Stimulated activated effector memory CD8-positive, alpha-beta T cell treated with anti-CD3 and anti-CD28 coated beads, Interleukin-12 subunit alpha, Interleukin-12 subunit beta, amount 100 ng/mL, for 72 hours (primary cell): ENCODE measurements at regions not wholly inside any gene's neighbourhood (a gene's known extent, or its start where the extent isn't known, plus 50 kb on each side); places are given as distances from the start of the nearest gene placed in this dataset.

Experiments
- ATAC-seq: fragments of 150-1000 bp; cut with Tn5 transposase; 2 replicates; pipeline ENCODE4 v1.10.0; 2021
- DNase-seq, 2 donors: peaks; one replicate each; pipeline ENCODE4 v3.0.0; 2021 to 2022; ENCODE audit warnings: low spot score in 2 of 2
- H3K27ac Mint-ChIP-seq: one replicate; pipeline ENCODE4 v1.8.0; 2022; ENCODE audit warnings: mild to moderate bottlenecking, mixed read lengths
- H3K36me3 Mint-ChIP-seq: one replicate; pipeline ENCODE4 v1.8.0; 2022; ENCODE audit warnings: mild to moderate bottlenecking, mixed read lengths
- H3K4me1 Mint-ChIP-seq: one replicate; pipeline ENCODE4 v1.8.0; 2022; ENCODE audit warnings: mixed read lengths
- H3K4me3 Mint-ChIP-seq: one replicate; pipeline ENCODE4 v1.8.0; 2022; ENCODE audit warnings: mild to moderate bottlenecking, mixed read lengths
- H3K9me3 Mint-ChIP-seq: one replicate; pipeline ENCODE4 v1.8.0; 2022; ENCODE audit warnings: mixed read lengths

GRCh38 chr5:57833489-57833888 lies 350.9 kb upstream of the ACTBL2 start:
- no peaks in the 10 kb centered on the region for H3K9me3 Mint-ChIP-seq
- no peaks in the 10 kb centered on the region for H3K36me3 Mint-ChIP-seq
- DNase-seq: no peak
- H3K27ac Mint-ChIP-seq: no peak overlapping the region
- ATAC-seq: no peak
- no peaks in the 10 kb centered on the region for H3K4me1 Mint-ChIP-seq
- no peak overlapping the region for H3K4me3 Mint-ChIP-seq

- H3K4me3 Mint-ChIP-seq: no peak overlapping the region
- H3K27ac Mint-ChIP-seq: no peak overlapping the region
- no peaks in the 10 kb centered on the region for H3K9me3 Mint-ChIP-seq
- H3K4me1 Mint-ChIP-seq: no peaks in the 10 kb centered on the region
- ATAC-seq (no peak), DNase-seq (no peak)
- no peaks in the 10 kb centered on the region for H3K36me3 Mint-ChIP-seq
Observed at GRCh38 chr5:57832875-57833274, 350.3 kb upstream of the ACTBL2 start.

GRCh38 chr5:57831932-57832331 lies 349.3 kb upstream of the ACTBL2 start:
- ATAC-seq: no peak
- no peak for DNase-seq
- H3K36me3 Mint-ChIP-seq: no peaks in the 10 kb centered on the region
- no peak overlapping the region for H3K4me3 Mint-ChIP-seq
- no peaks in the 10 kb centered on the region for H3K9me3 Mint-ChIP-seq
- no peaks in the 10 kb centered on the region for H3K4me1 Mint-ChIP-seq
- no peak overlapping the region for H3K27ac Mint-ChIP-seq

GRCh38 chr5:57831090-57831489 lies 348.5 kb upstream of the ACTBL2 start:
- Mint-ChIP-seq H3K36me3 (no peaks in the 10 kb centered on the region), H3K27ac (no peak overlapping the region), H3K4me3 (no peak overlapping the region), H3K4me1 (no peaks in the 10 kb centered on the region), H3K9me3 (no peaks in the 10 kb centered on the region)
- DNase-seq (no peak), ATAC-seq (no peak)

GRCh38 chr5:57828221-57828620 lies 345.6 kb upstream of the ACTBL2 start:
- Mint-ChIP-seq H3K9me3 (no peaks in the 10 kb centered on the region), H3K4me1 (no peaks in the 10 kb centered on the region), H3K4me3 (no peak overlapping the region), H3K36me3 (no peaks in the 10 kb centered on the region), H3K27ac (no peak overlapping the region)
- no peak for ATAC-seq
- DNase-seq: no peak

GRCh38 chr5:57825031-57825686 lies 342.5 kb upstream of the ACTBL2 start:
- ATAC-seq (no peak), DNase-seq (no peak)
- no peaks in the 10 kb centered on the region for H3K4me1 Mint-ChIP-seq
- H3K36me3 Mint-ChIP-seq: no peaks in the 10 kb centered on the region
- no peak overlapping the region for H3K4me3 Mint-ChIP-seq
- H3K27ac Mint-ChIP-seq: no peak overlapping the region
- H3K9me3 Mint-ChIP-seq: no peaks in the 10 kb centered on the region

- no peak overlapping the region for H3K27ac Mint-ChIP-seq
- no peaks in the 10 kb centered on the region for H3K9me3 Mint-ChIP-seq
- no peaks in the 10 kb centered on the region for H3K4me1 Mint-ChIP-seq
- ATAC-seq (no peak), DNase-seq (no peak)
- H3K36me3 Mint-ChIP-seq: no peaks in the 10 kb centered on the region
- no peak overlapping the region for H3K4me3 Mint-ChIP-seq
Observed at GRCh38 chr5:57824623-57825022, 342.0 kb upstream of the ACTBL2 start.

- ATAC-seq: no peak
- no peak overlapping the region for H3K27ac Mint-ChIP-seq
- H3K4me3 Mint-ChIP-seq: no peak overlapping the region
- no peaks in the 10 kb centered on the region for H3K4me1 Mint-ChIP-seq
- H3K36me3 Mint-ChIP-seq: no peaks in the 10 kb centered on the region
- DNase-seq: no peak
- no peaks in the 10 kb centered on the region for H3K9me3 Mint-ChIP-seq
Observed at GRCh38 chr5:57824047-57824446, 341.4 kb upstream of the ACTBL2 start.

GRCh38 chr5:57822651-57823050 lies 340.0 kb upstream of the ACTBL2 start:
- Mint-ChIP-seq H3K4me3 (no peak overlapping the region), H3K4me1 (no peaks in the 10 kb centered on the region), H3K9me3 (no peaks in the 10 kb centered on the region), H3K27ac (no peak overlapping the region), H3K36me3 (no peaks in the 10 kb centered on the region)
- ATAC-seq (no peak), DNase-seq (no peak)

- no peak for DNase-seq
Observed at GRCh38 chr5:57818397-57818796, 335.8 kb upstream of the ACTBL2 start.

GRCh38 chr5:57817924-57818323 lies 335.3 kb upstream of the ACTBL2 start:
- Mint-ChIP-seq H3K36me3 (no peaks in the 10 kb centered on the region), H3K27ac (no peak overlapping the region), H3K9me3 (no peaks in the 10 kb centered on the region), H3K4me1 (no peaks in the 10 kb centered on the region), H3K4me3 (no peak overlapping the region)
- DNase-seq: no peak
- ATAC-seq: no peak

More at GRCh38 chr5:57818397-57818796, 335.8 kb upstream of the ACTBL2 start:
- Mint-ChIP-seq H3K36me3 (no peaks in the 10 kb centered on the region), H3K4me3 (no peak overlapping the region), H3K9me3 (no peaks in the 10 kb centered on the region), H3K4me1 (no peaks in the 10 kb centered on the region), H3K27ac (no peak overlapping the region)
- no peak for ATAC-seq

GRCh38 chr5:57817001-57817453 lies 334.4 kb upstream of the ACTBL2 start:
- no peak overlapping the region for H3K27ac Mint-ChIP-seq
- ATAC-seq: no peak
- H3K4me1 Mint-ChIP-seq: no peaks in the 10 kb centered on the region
- no peaks in the 10 kb centered on the region for H3K36me3 Mint-ChIP-seq
- H3K4me3 Mint-ChIP-seq: no peak overlapping the region
- DNase-seq: no peak
- H3K9me3 Mint-ChIP-seq: no peaks in the 10 kb centered on the region

GRCh38 chr5:57816108-57816507 lies 333.5 kb upstream of the ACTBL2 start:
- H3K27ac Mint-ChIP-seq: no peak overlapping the region
- no peak for DNase-seq
- H3K4me1 Mint-ChIP-seq: no peaks in the 10 kb centered on the region
- H3K4me3 Mint-ChIP-seq: no peak overlapping the region
- H3K9me3 Mint-ChIP-seq: no peaks in the 10 kb centered on the region
- ATAC-seq: peak; percentile 43
- H3K36me3 Mint-ChIP-seq: no peaks in the 10 kb centered on the region

GRCh38 chr5:57805732-57806131 lies 323.1 kb upstream of the ACTBL2 start:
- H3K27ac Mint-ChIP-seq: no peak overlapping the region
- no peak for ATAC-seq
- no peaks in the 10 kb centered on the region for H3K4me1 Mint-ChIP-seq
- no peak for DNase-seq
- no peaks in the 10 kb centered on the region for H3K36me3 Mint-ChIP-seq
- no peak overlapping the region for H3K4me3 Mint-ChIP-seq
- H3K9me3 Mint-ChIP-seq: no peaks in the 10 kb centered on the region

GRCh38 chr5:57805170-57805569 lies 322.6 kb upstream of the ACTBL2 start:
- Mint-ChIP-seq H3K4me3 (no peak overlapping the region), H3K9me3 (no peaks in the 10 kb centered on the region), H3K27ac (no peak overlapping the region), H3K4me1 (no peaks in the 10 kb centered on the region), H3K36me3 (no peaks in the 10 kb centered on the region)
- ATAC-seq: no peak
- DNase-seq: no peak

GRCh38 chr5:57804505-57804904 lies 321.9 kb upstream of the ACTBL2 start:
- Mint-ChIP-seq H3K27ac (no peak overlapping the region), H3K36me3 (no peaks in the 10 kb centered on the region), H3K4me1 (no peaks in the 10 kb centered on the region), H3K9me3 (no peaks in the 10 kb centered on the region), H3K4me3 (no peak overlapping the region)
- DNase-seq (no peak), ATAC-seq (no peak)

- Mint-ChIP-seq H3K27ac (no peak overlapping the region), H3K36me3 (no peaks in the 10 kb centered on the region), H3K4me3 (no peak overlapping the region), H3K9me3 (peaks cover under 1% of the 10 kb centered on the region), H3K4me1 (no peaks in the 10 kb centered on the region)
- no peak for ATAC-seq
- no peak for DNase-seq
Observed at GRCh38 chr5:57804007-57804444, 321.4 kb upstream of the ACTBL2 start.
